ENCODE measurements at regions not wholly inside any gene's neighbourhood (a gene's known extent, or its start where the extent isn't known, plus 50 kb on each side); places are given as distances from the start of the nearest gene placed in this dataset.
"Not testable (repeated sequence)": the region's sequence is repeated elsewhere in the genome, so short reads cannot be mapped to it uniquely, and the experiment has no call there.

DNA sequence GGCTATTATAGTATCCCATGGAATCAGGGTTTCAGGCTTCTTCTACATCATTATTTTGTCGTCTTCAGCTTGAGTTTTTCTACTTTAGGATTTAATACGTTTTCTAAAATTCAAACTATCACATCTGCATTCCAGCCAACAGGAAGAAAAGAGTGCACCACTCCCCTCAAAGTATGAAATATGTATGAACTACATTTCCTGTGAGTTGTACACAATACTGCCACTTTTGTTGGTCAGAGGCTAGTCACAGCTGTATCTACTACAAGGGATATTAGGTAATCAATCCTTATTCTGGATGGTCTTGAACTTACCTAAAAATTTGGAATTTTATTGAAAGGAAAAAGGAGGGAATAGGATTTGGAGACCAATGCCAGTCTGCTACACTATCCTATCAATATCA lies 235.6 kb upstream of the TBX18 start:
- no peak for ATAC-seq
- DNase-seq: no peak
- H3K36me3 Mint-ChIP-seq (ENCODE audit: low read depth): no peaks in the 10 kb centered on the region
- intact Hi-C loops (cut with micrococcal nuclease): no loop called here
- no peak overlapping the region for H3K4me3 Mint-ChIP-seq
- no peaks in the 10 kb centered on the region for H3K27me3 Mint-ChIP-seq
- H3K27ac Mint-ChIP-seq: no peak overlapping the region
- H3K9me3 Mint-ChIP-seq: peaks cover 2% of the 10 kb centered on the region
- ChIA-PET CTCF (no interaction called here), POLR2A (no interaction called here)
- no peaks in the 10 kb centered on the region for H3K4me1 Mint-ChIP-seq (ENCODE audit: low read depth)
- TF ChIP-seq CTCF (IDR thresholded peaks at IDR 0.05): no peak

GRCh38 chr6:84998223-84998622 lies 233.8 kb upstream of the TBX18 start:
- no peaks in the 10 kb centered on the region for H3K27me3 Mint-ChIP-seq
- intact Hi-C loops (cut with micrococcal nuclease): no loop called here
- ChIA-PET CTCF (no interaction called here), POLR2A (no interaction called here)
- no peak overlapping the region for H3K27ac Mint-ChIP-seq
- H3K36me3 Mint-ChIP-seq (ENCODE audit: low read depth): no peaks in the 10 kb centered on the region
- no peak overlapping the region for H3K4me3 Mint-ChIP-seq
- ATAC-seq (no peak), DNase-seq (no peak)
- no peaks in the 10 kb centered on the region for H3K4me1 Mint-ChIP-seq (ENCODE audit: low read depth)
- peaks cover 3% of the 10 kb centered on the region for H3K9me3 Mint-ChIP-seq
- TF ChIP-seq CTCF (IDR thresholded peaks at IDR 0.05): no peak

- H3K27me3 Mint-ChIP-seq; CTCF ChIA-PET; H3K27ac Mint-ChIP-seq; intact Hi-C loops (cut with micrococcal nuclease); POLR2A ChIA-PET; DNase-seq; ATAC-seq; H3K4me3 Mint-ChIP-seq; H3K4me1 Mint-ChIP-seq (ENCODE audit: low read depth); H3K36me3 Mint-ChIP-seq (ENCODE audit: low read depth): not testable (repeated sequence)
- peaks cover 14% of the 10 kb centered on the region for H3K9me3 Mint-ChIP-seq
Observed at GRCh38 chr6:84988766-84989165, 224.4 kb upstream of the TBX18 start.

- H3K4me3 Mint-ChIP-seq; ATAC-seq; H3K27ac Mint-ChIP-seq; CTCF ChIA-PET; H3K9me3 Mint-ChIP-seq; H3K27me3 Mint-ChIP-seq; H3K36me3 Mint-ChIP-seq (ENCODE audit: low read depth); intact Hi-C loops (cut with micrococcal nuclease); POLR2A ChIA-PET; DNase-seq; H3K4me1 Mint-ChIP-seq (ENCODE audit: low read depth): not testable (repeated sequence)
Observed at GRCh38 chr6:84985490-84985889, 221.1 kb upstream of the TBX18 start.

GRCh38 chr6:84979541-84979940 lies 215.1 kb upstream of the TBX18 start:
- TF ChIP-seq CTCF (IDR thresholded peaks at IDR 0.05): no peak
- no peaks in the 10 kb centered on the region for H3K27me3 Mint-ChIP-seq
- ChIA-PET CTCF (no interaction called here), POLR2A (no interaction called here)
- intact Hi-C loops (cut with micrococcal nuclease): no loop called here
- ATAC-seq (no peak), DNase-seq (no peak)
- H3K9me3 Mint-ChIP-seq: peaks cover 1% of the 10 kb centered on the region
- no peak overlapping the region for H3K27ac Mint-ChIP-seq
- H3K36me3 Mint-ChIP-seq (ENCODE audit: low read depth): no peaks in the 10 kb centered on the region
- no peak overlapping the region for H3K4me3 Mint-ChIP-seq
- H3K4me1 Mint-ChIP-seq (ENCODE audit: low read depth): no peaks in the 10 kb centered on the region

DNA sequence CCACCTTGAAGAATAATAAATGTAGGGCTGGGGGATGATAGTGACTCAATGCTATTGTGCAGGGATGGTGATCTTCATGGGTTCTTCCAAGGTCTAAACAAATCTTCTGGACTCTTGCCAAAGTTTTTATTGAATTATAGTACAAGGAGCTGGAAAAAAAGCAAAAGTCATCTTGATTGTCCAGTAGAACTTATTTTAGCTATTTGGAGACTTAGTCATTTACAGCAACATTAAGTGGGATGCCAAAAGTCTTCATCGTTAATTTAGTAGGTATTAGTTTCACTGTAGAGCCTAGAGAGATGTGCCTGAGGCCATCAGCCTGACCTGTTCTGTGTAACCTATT lies 212.9 kb upstream of the TBX18 start:
- no peak for ATAC-seq
- no peaks in the 10 kb centered on the region for H3K36me3 Mint-ChIP-seq (ENCODE audit: low read depth)
- POLR2A ChIA-PET: no interaction called here
- no peak for TF ChIP-seq CTCF (IDR thresholded peaks at IDR 0.05)
- no peak for DNase-seq
- intact Hi-C loops (cut with micrococcal nuclease): no loop called here
- CTCF ChIA-PET: no interaction called here
- no peaks in the 10 kb centered on the region for H3K9me3 Mint-ChIP-seq
- no peak overlapping the region for H3K27ac Mint-ChIP-seq
- no peaks in the 10 kb centered on the region for H3K4me1 Mint-ChIP-seq (ENCODE audit: low read depth)
- H3K27me3 Mint-ChIP-seq: no peaks in the 10 kb centered on the region
- H3K4me3 Mint-ChIP-seq: no peak overlapping the region
